HCT116 (cell line): ENCODE measurements at regions not wholly inside any gene's neighbourhood (a gene's known extent, or its start where the extent isn't known, plus 50 kb on each side); places are given as distances from the start of the nearest gene placed in this dataset.

Experiments used
- ATAC-seq: fragments of 200-7000 bp; cut with Tn5 transposase; 2 replicates; pipeline ENCODE4 v1.9.1; 2020; ENCODE audit warnings: mild to moderate bottlenecking, moderate library complexity
- BruUV-seq: library from RNA; stranded (reverse); fragments of 400-500 nt; replicated peaks from 2 replicates; lab custom pipeline; 2021; lab: Mats Ljungman, UMichigan
- CTCF ChIA-PET: fragments of 300-600 bp; sonication (Branson Sonifier 250); formaldehyde crosslinking; loops from one replicate; lab custom pipeline; 2021; ENCODE audit warnings: antibody characterized with exemption; lab: Charles Lee
- POLR2A ChIA-PET: fragments of 300-600, 350-600 bp; sonication (Branson Sonifier 250); formaldehyde crosslinking; loops from one replicate; lab custom pipeline; 2021; ENCODE audit warnings: antibody characterized with exemption; lab: Charles Lee
- RAD21 ChIA-PET, 2 experiments: fragments of 300-600 bp; sonication (Branson Sonifier 250); formaldehyde crosslinking; loops; one replicate each; lab custom pipeline; 2023; ENCODE audit warnings: low total read pairs in 2 of 2; ENCODE audit not compliant: uncharacterized antibody in 2 of 2, unreplicated experiment in 2 of 2, low non-redundant PET in 1 of 2; lab: Charles Lee
- DNase-seq: peaks from one replicate; pipeline ENCODE4 v3.0.0-alpha.2; 2010; ENCODE audit warnings: low read depth, low spot score
- H2AFZ ChIP-seq: fragments of 200-600 bp; shearing (Covaris generic), sonication (generic); 2 replicates; pipeline ENCODE4 v1.6.1; 2017; ENCODE audit warnings: low read depth, mixed run types, mixed read lengths, antibody characterized with exemption, low read length; ENCODE audit not compliant: poor library complexity, severe bottlenecking
- H3K27ac ChIP-seq: 2 replicates; pipeline ENCODE4 v1.5.1; 2012; ENCODE audit warnings: low read depth, low read length
- H3K27me3 ChIP-seq: fragments of 200-600 bp; sonication (generic); 2 replicates; pipeline ENCODE4 v1.6.1; 2016; ENCODE audit warnings: mixed run types, low read length, mixed read lengths; ENCODE audit not compliant: insufficient read depth
- H3K36me3 ChIP-seq, 2 experiments: fragments of 200-500 bp in 1 of 2; fragments of 200-600 bp in 1 of 2; sonication (Bioruptor generic) in 1 of 2; sonication (generic) in 1 of 2; 2 replicates each; pipeline versions ENCODE4 v1.5.1 to v1.6.1; 2014 to 2016; ENCODE audit warnings: low read length in 2 of 2, inconsistent platforms in 1 of 2, mixed read lengths in 1 of 2, mixed run types in 1 of 2; ENCODE audit not compliant: insufficient read depth in 2 of 2, control insufficient read depth in 1 of 2
- H3K4me1 ChIP-seq, 2 experiments: fragments of 200-600 bp in 1 of 2; sonication (generic) in 1 of 2; 2 replicates each; pipeline versions ENCODE4 v1.5.1 to v1.6.1; 2012 to 2017; ENCODE audit warnings: low read length in 2 of 2, inconsistent platforms in 1 of 2, mild to moderate bottlenecking in 1 of 2, mixed read lengths in 1 of 2, mixed run types in 1 of 2, moderate library complexity in 1 of 2; ENCODE audit not compliant: insufficient read depth in 2 of 2, control insufficient read depth in 1 of 2
- H3K4me2 ChIP-seq: fragments of 200-600 bp; sonication (generic); 2 replicates; pipeline ENCODE4 v1.6.1; 2017; ENCODE audit warnings: mixed run types, low read length, mixed read lengths
- H3K4me3 ChIP-seq, 2 experiments: fragments of 200-600 bp in 1 of 2; sonication (generic) in 1 of 2; replicated peaks in 1 of 2; 2 replicates each; pipeline ENCODE4 v1.5.1; 2011 to 2016; ENCODE audit warnings: low read length in 2 of 2, control low read depth in 1 of 2, low read depth in 1 of 2, mild to moderate bottlenecking in 1 of 2, mixed read lengths in 1 of 2, mixed run types in 1 of 2
- H3K79me2 ChIP-seq: fragments of 200-600 bp; sonication (generic); 2 replicates; pipeline ENCODE4 v1.6.1; 2017; ENCODE audit warnings: mild to moderate bottlenecking, mixed run types, low read length, moderate library complexity, mixed read lengths; ENCODE audit not compliant: insufficient read depth
- H3K9ac ChIP-seq: fragments of 200-600 bp; sonication (generic); 2 replicates; pipeline ENCODE4 v1.6.1; 2016; ENCODE audit warnings: low read length, mixed read lengths
- H3K9me2 ChIP-seq: fragments of 200-600 bp; sonication (generic), shearing (Covaris generic); 2 replicates; pipeline ENCODE4 v1.6.1; 2017; ENCODE audit warnings: mixed run types, mild to moderate bottlenecking, moderate library complexity; ENCODE audit not compliant: insufficient read depth
- H3K9me3 ChIP-seq, 2 experiments: fragments of 200-500 bp in 1 of 2; fragments of 200-600 bp in 1 of 2; sonication (Bioruptor generic) in 1 of 2; sonication (generic) in 1 of 2; 2 replicates each; pipeline ENCODE4 v1.6.1; 2014 to 2017; ENCODE audit warnings: low read length in 2 of 2, mixed read lengths in 2 of 2, inconsistent platforms in 1 of 2, low read depth in 1 of 2, mild to moderate bottlenecking in 1 of 2, mixed run types in 1 of 2, moderate library complexity in 1 of 2; ENCODE audit not compliant: control insufficient read depth in 1 of 2, insufficient read depth in 1 of 2
- H4K20me1 ChIP-seq: fragments of 200-600 bp; sonication (generic), shearing (Covaris generic); 2 replicates; pipeline ENCODE4 v1.6.1; 2017; ENCODE audit warnings: mixed run types, mild to moderate bottlenecking, moderate library complexity; ENCODE audit not compliant: insufficient read depth
- CEBPB ChIP-seq: IDR thresholded peaks from 2 replicates; pipeline ENCODE4 v1.6.1; 2012; ENCODE audit warnings: low read depth
- CTCF ChIP-seq, 3 experiments: fragments of 200-600 bp in 1 of 3; sonication (generic) in 1 of 3; IDR thresholded peaks in 2 of 3; conservative IDR thresholded peaks in 1 of 3; 2 replicates each; pipeline ENCODE4 v1.5.1; 2012 to 2017; ENCODE audit warnings: low read depth in 2 of 3, low read length in 2 of 3, antibody characterized with exemption in 1 of 3, borderline replicate concordance in 1 of 3, control low read depth in 1 of 3, mild to moderate bottlenecking in 1 of 3, mixed read lengths in 1 of 3, mixed run types in 1 of 3, moderate library complexity in 1 of 3; ENCODE audit not compliant: insufficient read depth in 1 of 3
- ELF1 ChIP-seq: IDR thresholded peaks from 2 replicates; pipeline ENCODE4 v1.6.1; 2012; ENCODE audit warnings: low read depth, borderline replicate concordance
- EZH2 ChIP-seq: fragments of 200-600 bp; sonication (generic); IDR thresholded peaks from 2 replicates; pipeline ENCODE4 v1.6.1; 2017; ENCODE audit warnings: antibody characterized with exemption, mixed run types
- EZH2phosphoT487 ChIP-seq: fragments of 200-600 bp; IDR thresholded peaks from 2 replicates; pipeline ENCODE4 v1.6.1; 2018; ENCODE audit warnings: antibody characterized with exemption, borderline replicate concordance
- MAX ChIP-seq: IDR thresholded peaks from 2 replicates; pipeline ENCODE4 v1.6.1; 2012
- POLR2A ChIP-seq: IDR thresholded peaks from 2 replicates; pipeline ENCODE4 v1.7.0; 2011; ENCODE audit warnings: borderline replicate concordance; ENCODE audit not compliant: insufficient read depth, insufficient read length; ENCODE audit errors: extremely low read depth
- RAD21 ChIP-seq: IDR thresholded peaks from 2 replicates; pipeline ENCODE4 v1.6.1; 2012; ENCODE audit warnings: low read depth, mild to moderate bottlenecking
- REST ChIP-seq: IDR thresholded peaks from 2 replicates; pipeline ENCODE4 v1.6.1; 2012; ENCODE audit warnings: low read depth
- SRF ChIP-seq: IDR thresholded peaks from 2 replicates; pipeline ENCODE4 v1.6.1; 2012; ENCODE audit warnings: low read depth
- TCF7L2 ChIP-seq: IDR thresholded peaks from 2 replicates; pipeline ENCODE4 v1.7.0; 2011; ENCODE audit warnings: borderline replicate concordance, inconsistent platforms; ENCODE audit not compliant: insufficient read depth, insufficient read length; ENCODE audit errors: extremely low read depth
- YY1 ChIP-seq: IDR thresholded peaks from 2 replicates; pipeline ENCODE4 v1.6.1; 2011; ENCODE audit warnings: low read length, low read depth, moderate library complexity, mild to moderate bottlenecking; ENCODE audit not compliant: insufficient replicate concordance; ENCODE audit errors: extremely low read depth
- ZBTB33 ChIP-seq: IDR thresholded peaks from 2 replicates; pipeline ENCODE4 v1.6.1; 2011; ENCODE audit warnings: mild to moderate bottlenecking, low read length, moderate library complexity; ENCODE audit not compliant: insufficient replicate concordance; ENCODE audit errors: extremely low read depth
- ZFX ChIP-seq: fragments of 450-650 bp; IDR thresholded peaks from 2 replicates; pipeline ENCODE4 v1.6.1; 2017
- ZNF274 ChIP-seq: fragments of 200-500 bp; sonication (Bioruptor generic); IDR thresholded peaks from 2 replicates; pipeline ENCODE4 v1.6.1; 2014; ENCODE audit warnings: mild to moderate bottlenecking, low read depth, low read length, inconsistent platforms
- intact Hi-C: fragments of 100-400 bp; cut with micrococcal nuclease; formaldehyde crosslinking; loops from 2 replicates; pipeline ENCODE4 v1.10.0; 2022
- TF ChIP-seq, protein P1 (sequence below): IDR thresholded peaks from 2 replicates; pipeline ENCODE4 v1.6.1; 2012

DNA sequence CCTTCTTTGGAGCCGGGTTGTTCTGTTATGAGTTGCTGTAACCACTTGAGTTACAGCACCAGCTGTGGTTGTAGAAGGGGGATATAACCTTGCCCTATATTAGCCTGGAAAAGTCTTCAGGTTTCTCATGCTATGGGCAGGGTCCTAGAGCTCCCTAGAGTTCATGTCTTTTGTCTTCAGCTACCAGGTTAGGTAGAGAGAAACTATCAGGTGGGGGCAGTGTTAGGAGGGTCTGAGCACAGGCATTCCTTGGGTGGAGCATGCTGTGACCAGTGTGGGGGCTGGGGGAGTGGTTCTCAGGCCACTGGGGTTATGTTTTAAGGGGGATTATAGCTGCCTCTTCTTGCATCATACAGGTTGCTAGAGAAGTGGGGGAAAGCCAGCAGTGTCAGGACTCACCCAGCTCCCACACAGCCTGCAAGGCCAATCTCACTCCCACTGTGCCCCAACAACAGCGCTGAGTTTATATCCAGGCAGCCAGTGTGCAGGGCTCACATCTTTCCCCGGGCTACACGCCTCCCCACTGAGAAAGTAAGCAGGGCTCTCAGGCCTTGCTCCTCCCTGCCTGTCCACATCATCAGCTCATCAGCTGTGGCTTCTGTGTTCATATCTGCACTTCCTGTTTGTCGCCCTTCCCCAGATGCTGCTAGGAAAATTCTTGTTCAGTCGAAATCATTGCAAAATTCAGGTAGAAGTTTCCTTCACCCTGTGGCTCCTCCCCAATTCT is 133.8 kb upstream of the NRXN1 start:
- Histone ChIP-seq H3K9ac (no peak overlapping the region), H4K20me1 (no peaks in the 10 kb centered on the region), H3K36me3 (no peaks in the 10 kb centered on the region), H3K79me2 (no peaks in the 10 kb centered on the region), H3K27ac (no peak overlapping the region), H3K4me3 (no peak overlapping the region), H3K9me3 (no peaks in the 10 kb centered on the region), H3K4me2 (no peak overlapping the region), H3K27me3 (no peaks in the 10 kb centered on the region), H3K9me2 (no peaks in the 10 kb centered on the region), H3K4me1 (no peaks in the 10 kb centered on the region)
- RAD21 ChIA-PET, result no interaction called here
- CTCF ChIA-PET, result no interaction called here
- DNase-seq (no peak), ATAC-seq (no peak)
- BruUV-seq, result no TSS peak
- POLR2A ChIA-PET, result no interaction called here
- no peak for TF ChIP-seq TCF7L2
- no peak for TF ChIP-seq SRF
- no peak for TF ChIP-seq ELF1
- no peak for TF ChIP-seq REST
- no peak for TF ChIP-seq POLR2A
- no peak for TF ChIP-seq ZFX
- TF ChIP-seq CTCF (IDR thresholded peaks at IDR 0.05 in 2 of 3, conservative IDR thresholded peaks at IDR 0.05 in 1 of 3; ENCODE audit: borderline replicate concordance in 1 of 3, insufficient read depth in 1 of 3, low read depth in 2 of 3, low read length in 2 of 3), result no peak
- no peak for TF ChIP-seq ZNF274
- TF ChIP-seq MAX, result no peak
- no peak for TF ChIP-seq ZBTB33
- TF ChIP-seq, protein P1, sequence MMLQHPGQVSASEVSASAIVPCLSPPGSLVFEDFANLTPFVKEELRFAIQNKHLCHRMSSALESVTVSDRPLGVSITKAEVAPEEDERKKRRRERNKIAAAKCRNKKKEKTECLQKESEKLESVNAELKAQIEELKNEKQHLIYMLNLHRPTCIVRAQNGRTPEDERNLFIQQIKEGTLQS, result no peak
- no peak for TF ChIP-seq EZH2
- TF ChIP-seq CEBPB, result no peak
- no peak for TF ChIP-seq EZH2phosphoT487
- no peak for TF ChIP-seq RAD21
- TF ChIP-seq YY1, result no peak
- TF ChIP-seq, all 23 proteins: peak for 0
- H2AFZ ChIP-seq, result no peak overlapping the region
- intact Hi-C loops, result no loop called here
